IMR-90 (cell line): ENCODE measurements at regions not wholly inside any gene's neighbourhood (a gene's known extent, or its start where the extent isn't known, plus 50 kb on each side); places are given as distances from the start of the nearest gene placed in this dataset.

Experiments
- ATAC-seq: fragments of 200-7000 bp; cut with Tn5 transposase; 2 replicates; pipeline ENCODE4 v1.9.1; 2020; ENCODE audit warnings: low read depth, mild to moderate bottlenecking, moderate library complexity
- BruUV-seq: library from RNA; stranded (reverse); fragments of 400-500 nt; replicated peaks from 2 replicates; lab custom pipeline; 2021; lab: Mats Ljungman, UMichigan
- CTCF ChIA-PET: fragments of 300-600 bp; formaldehyde crosslinking; extraction: SDS; loops from one replicate; lab custom pipeline; 2021; ENCODE audit warnings: antibody characterized with exemption; lab: Yijun Ruan, JAX
- POLR2A ChIA-PET: fragments of 300-600 bp; sonication (Branson Sonifier 250); formaldehyde crosslinking; loops from one replicate; lab custom pipeline; 2022; ENCODE audit warnings: antibody characterized with exemption; ENCODE audit not compliant: unreplicated experiment; lab: Charles Lee
- DNase-seq: peaks from one replicate; pipeline ENCODE4 v3.0.0; 2013
- H2AFZ ChIP-seq: replicated peaks from 2 replicates; pipeline ENCODE3; 2013; ENCODE audit warnings: low read length, mild to moderate bottlenecking; ENCODE audit not compliant: poor library complexity
- H2AK5ac ChIP-seq: 2 replicates; pipeline ENCODE4 v1.6.1; 2013; ENCODE audit warnings: low read depth, low read length, inconsistent platforms
- H2AK9ac ChIP-seq: replicated peaks from 2 replicates; pipeline ENCODE3; 2013; ENCODE audit warnings: mild to moderate bottlenecking, low read depth, low read length, moderate library complexity; ENCODE audit not compliant: poor library complexity
- H2BK120ac ChIP-seq: 2 replicates; pipeline ENCODE4 v1.6.1; 2013; ENCODE audit warnings: low read depth, low read length, inconsistent platforms
- H2BK15ac ChIP-seq: 3 replicates; pipeline ENCODE4 v1.6.1; 2013; ENCODE audit warnings: low read depth, low read length, inconsistent platforms
- H2BK20ac ChIP-seq: 2 replicates; pipeline ENCODE4 v1.6.1; 2013; ENCODE audit warnings: low read depth, mild to moderate bottlenecking, inconsistent platforms, low read length, moderate library complexity
- H2BK5ac ChIP-seq: 2 replicates; pipeline ENCODE4 v1.6.1; 2013; ENCODE audit warnings: mild to moderate bottlenecking, low read depth, low read length, inconsistent platforms; ENCODE audit not compliant: poor library complexity, severe bottlenecking
- H3K14ac ChIP-seq: replicated peaks from 2 replicates; pipeline ENCODE4 v1.6.1; 2013; ENCODE audit warnings: low read depth, low read length, inconsistent platforms
- H3K18ac ChIP-seq: 2 replicates; pipeline ENCODE4 v1.6.1; 2013; ENCODE audit warnings: low read depth, low read length, control low read depth
- H3K23ac ChIP-seq: 2 replicates; pipeline ENCODE4 v1.6.1; 2013; ENCODE audit warnings: low read depth, low read length, inconsistent platforms
- H3K27ac ChIP-seq: 2 replicates; pipeline ENCODE4 v1.5.1; 2013; ENCODE audit warnings: mild to moderate bottlenecking, control low read depth, low read length; ENCODE audit not compliant: insufficient read depth
- H3K27me3 ChIP-seq: 2 replicates; pipeline ENCODE4 v1.6.1; 2013; ENCODE audit warnings: low read length; ENCODE audit not compliant: control insufficient read depth, insufficient read depth
- H3K36me3 ChIP-seq: 2 replicates; pipeline ENCODE4 v1.6.1; 2013; ENCODE audit warnings: low read length, mixed read lengths; ENCODE audit not compliant: control insufficient read depth, insufficient read depth
- H3K4ac ChIP-seq: 2 replicates; pipeline ENCODE4 v1.6.1; 2013; ENCODE audit warnings: low read depth, low read length, inconsistent platforms
- H3K4me1 ChIP-seq: 2 replicates; pipeline ENCODE4 v1.6.1; 2013; ENCODE audit warnings: low read length, mixed read lengths; ENCODE audit not compliant: control insufficient read depth, insufficient read depth
- H3K4me2 ChIP-seq: 2 replicates; pipeline ENCODE4 v1.6.1; 2013; ENCODE audit warnings: low read depth, mild to moderate bottlenecking, control low read depth, low read length, moderate library complexity
- H3K4me3 ChIP-seq: 2 replicates; pipeline ENCODE4 v1.5.1; 2013; ENCODE audit warnings: low read depth, mild to moderate bottlenecking, control low read depth, low read length, moderate library complexity; ENCODE audit not compliant: insufficient read depth
- H3K56ac ChIP-seq: 2 replicates; pipeline ENCODE4 v1.6.1; 2013; ENCODE audit warnings: low read length, inconsistent platforms; ENCODE audit not compliant: insufficient read depth; ENCODE audit errors: extremely low read depth
- H3K79me1 ChIP-seq, 2 experiments: 2 replicates each; pipeline ENCODE4 v1.6.1; 2013; ENCODE audit warnings: low read length in 2 of 2, inconsistent platforms in 1 of 2, low read depth in 1 of 2
- H3K9ac ChIP-seq: 2 replicates; pipeline ENCODE4 v1.6.1; 2013; ENCODE audit warnings: low read depth, low read length, control low read depth
- H3K9me1 ChIP-seq: 2 replicates; pipeline ENCODE4 v1.6.1; 2013; ENCODE audit warnings: low read length, inconsistent platforms; ENCODE audit not compliant: insufficient read depth
- H3K9me3 ChIP-seq: 2 replicates; pipeline ENCODE4 v1.6.1; 2013; ENCODE audit warnings: low read length; ENCODE audit not compliant: control insufficient read depth, insufficient read depth
- H4K20me1 ChIP-seq: 2 replicates; pipeline ENCODE4 v1.6.1; 2013; ENCODE audit warnings: low read length, inconsistent platforms; ENCODE audit not compliant: insufficient read depth
- H4K5ac ChIP-seq: 2 replicates; pipeline ENCODE4 v1.6.1; 2013; ENCODE audit warnings: mild to moderate bottlenecking, low read depth, low read length, control low read depth
- H4K8ac ChIP-seq, 2 experiments: 2 replicates each; pipeline ENCODE4 v1.6.1; 2013; ENCODE audit warnings: low read depth in 2 of 2, low read length in 2 of 2, control low read depth in 1 of 2, inconsistent platforms in 1 of 2
- H4K91ac ChIP-seq: 2 replicates; pipeline ENCODE4 v1.6.1; 2013; ENCODE audit warnings: low read depth, low read length, inconsistent platforms; ENCODE audit not compliant: insufficient read depth
- BHLHE40 ChIP-seq: fragments of 150-350 bp; IDR thresholded peaks from 2 replicates; pipeline ENCODE4 v1.6.1; 2016; ENCODE audit warnings: mild to moderate bottlenecking, low read depth, low read length
- CEBPB ChIP-seq: IDR thresholded peaks from 2 replicates; pipeline ENCODE4 v1.6.1; 2012; ENCODE audit warnings: low read depth, low read length, improper control_type of control experiment
- CHD1 ChIP-seq: IDR thresholded peaks from 2 replicates; pipeline ENCODE4 v1.6.1; 2012; ENCODE audit warnings: low read depth, low read length, improper control_type of control experiment
- CTCF ChIP-seq: conservative IDR thresholded peaks from 2 replicates; pipeline ENCODE4 v1.5.1; 2012; ENCODE audit warnings: mild to moderate bottlenecking, low read depth, low read length, improper control_type of control experiment
- FOS ChIP-seq: fragments of 150-350 bp; IDR thresholded peaks from 2 replicates; pipeline ENCODE4 v1.6.1; 2016; ENCODE audit warnings: low read depth, low read length
- MAFK ChIP-seq: IDR thresholded peaks from 2 replicates; pipeline ENCODE4 v1.6.1; 2012; ENCODE audit warnings: low read depth, low read length, improper control_type of control experiment
- MXI1 ChIP-seq: IDR thresholded peaks from 2 replicates; pipeline ENCODE4 v1.6.1; 2012; ENCODE audit warnings: low read depth, mild to moderate bottlenecking, low read length, moderate library complexity, borderline replicate concordance
- NFE2L2 ChIP-seq: fragments of 150-350 bp; IDR thresholded peaks from 2 replicates; pipeline ENCODE4 v1.6.1; 2016; ENCODE audit warnings: low read depth, mild to moderate bottlenecking, low read length
- POLR2A ChIP-seq: IDR thresholded peaks from 2 replicates; pipeline ENCODE4 v1.6.1; 2012; ENCODE audit warnings: mild to moderate bottlenecking, low read depth, low read length
- RAD21 ChIP-seq: IDR thresholded peaks from 2 replicates; pipeline ENCODE4 v1.6.1; 2012; ENCODE audit warnings: low read length, improper control_type of control experiment
- SMC3 ChIP-seq: fragments of 150-350 bp; IDR thresholded peaks from 2 replicates; pipeline ENCODE4 v1.6.1; 2016; ENCODE audit warnings: low read depth, mild to moderate bottlenecking, antibody characterized with exemption, low read length, moderate library complexity
- WGBS, 2 experiments: methylation state at CpG; one replicate each; pipeline versions ENCODE4 v1.1.5 to v1.1.7; 2013; ENCODE audit warnings: missing lambda C conversion rate in 2 of 2; ENCODE audit not compliant: insufficient read length in 1 of 2; ENCODE audit errors: extremely low coverage in 2 of 2; 5-methylcytosine and 5-hydroxymethylcytosine counted together
- dilution Hi-C: fragments of 300-500 bp; cut with HindIII; formaldehyde crosslinking; loops from one replicate; pipeline ENCODE4 v1.14.3; 2018; ENCODE audit warnings: low sequenced_read_pairs; ENCODE audit not compliant: unreplicated experiment
- in situ Hi-C: fragments of 300-500 bp; cut with MboI; formaldehyde crosslinking; loops from 3 replicates; pipeline ENCODE4 v1.14.3; 2019; ENCODE audit warnings: low sequenced_read_pairs, inconsistent platforms, mixed read lengths
- intact Hi-C: fragments of 100-400 bp; cut with micrococcal nuclease; formaldehyde crosslinking; loops from 2 replicates; pipeline ENCODE4 v1.10.0; 2022
- TF ChIP-seq, protein P1 (sequence below): fragments of 150-350 bp; IDR thresholded peaks from 2 replicates; pipeline ENCODE4 v1.6.1; 2017; ENCODE audit warnings: mild to moderate bottlenecking, antibody characterized with exemption, low read length, low read depth

DNA sequence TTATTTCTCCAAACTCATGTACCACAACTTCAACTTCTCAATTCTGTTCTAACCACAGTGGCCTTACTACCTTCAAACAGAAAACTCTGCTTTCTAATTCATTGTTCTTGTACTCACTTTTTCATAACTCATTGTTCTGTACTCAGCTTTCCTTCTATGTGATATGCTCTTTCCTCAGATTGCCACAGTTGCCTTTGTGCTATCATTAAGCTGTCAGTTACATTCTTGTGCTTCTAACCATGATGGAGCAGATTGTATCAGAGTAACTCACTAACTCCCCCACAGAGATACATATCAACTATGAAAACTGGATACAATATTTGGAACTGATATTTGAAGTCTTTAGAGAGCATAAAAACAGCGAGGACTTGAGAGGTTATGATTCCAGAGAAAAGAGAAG is 1213.7 kb downstream of the KCNT2 start:
- DNase-seq: peak; percentile 0
- Histone ChIP-seq H3K18ac (no peak overlapping the region), H3K27me3 (no peaks in the 10 kb centered on the region), H3K79me1 (no peaks in the 10 kb centered on the region), H3K36me3 (no peaks in the 10 kb centered on the region), H3K56ac (no peak overlapping the region; the same call in 1 of the 2 replicates), H2BK20ac (no peak overlapping the region), H3K23ac (no peak overlapping the region), H4K8ac (no peak overlapping the region), H3K4me3 (no peak overlapping the region), H3K9ac (no peak overlapping the region), H2BK5ac (no peak overlapping the region), H2AFZ (no peak overlapping the region), H4K5ac (no peak overlapping the region), H3K14ac (no peak overlapping the region), H2AK5ac (no peak overlapping the region), H3K9me3 (no peaks in the 10 kb centered on the region), H3K27ac (no peak overlapping the region), H3K4me1 (no peaks in the 10 kb centered on the region), H2BK120ac (no peak overlapping the region), H3K4ac (no peak overlapping the region), H4K20me1 (no peaks in the 10 kb centered on the region), H3K9me1 (no peaks in the 10 kb centered on the region), H2BK15ac (no peak overlapping the region), H3K4me2 (no peak overlapping the region), H2AK9ac (no peak overlapping the region), H4K91ac (no peak overlapping the region)
- no CpG with 5 or more reads among the region's 1 CpG for WGBS, 2 experiments
- in situ Hi-C loops: no loop called here
- dilution Hi-C loops: no loop called here
- ChIA-PET POLR2A (no interaction called here), CTCF (no interaction called here)
- BruUV-seq: no TSS peak
- TF ChIP-seq CHD1 (no peak), MXI1 (no peak), NFE2L2 (no peak), CTCF (no peak), CEBPB (no peak), BHLHE40 (no peak), MAFK (no peak), POLR2A (no peak), RAD21 (no peak), SMC3 (no peak), FOS (no peak)
- TF ChIP-seq, protein P1, sequence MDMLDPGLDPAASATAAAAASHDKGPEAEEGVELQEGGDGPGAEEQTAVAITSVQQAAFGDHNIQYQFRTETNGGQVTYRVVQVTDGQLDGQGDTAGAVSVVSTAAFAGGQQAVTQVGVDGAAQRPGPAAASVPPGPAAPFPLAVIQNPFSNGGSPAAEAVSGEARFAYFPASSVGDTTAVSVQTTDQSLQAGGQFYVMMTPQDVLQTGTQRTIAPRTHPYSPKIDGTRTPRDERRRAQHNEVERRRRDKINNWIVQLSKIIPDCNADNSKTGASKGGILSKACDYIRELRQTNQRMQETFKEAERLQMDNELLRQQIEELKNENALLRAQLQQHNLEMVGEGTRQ: no peak
- intact Hi-C loops: no loop called here
- no peak for ATAC-seq
